ENCODE measurements at regions not wholly inside any gene's neighbourhood (a gene's known extent, or its start where the extent isn't known, plus 50 kb on each side); places are given as distances from the start of the nearest gene placed in this dataset.
A peak's percentile ranks its signal among the peaks of the same experiment; 100 is the strongest.

GRCh38 chr10:120995768-120996167 is 144.6 kb downstream of the WDR11 start:
- peaks cover 3% of the 10 kb centered on the region for H3K9me3 Mint-ChIP-seq
- no peak overlapping the region for H3K4me3 Mint-ChIP-seq
- H3K27me3 Mint-ChIP-seq: no peaks in the 10 kb centered on the region
- no peaks in the 10 kb centered on the region for H3K4me1 Mint-ChIP-seq
- DNase-seq: no peak
- intact Hi-C loops (cut with micrococcal nuclease): no loop called here
- H3K27ac Mint-ChIP-seq: no peak overlapping the region
- no peaks in the 10 kb centered on the region for H3K36me3 Mint-ChIP-seq (ENCODE audit: low read depth)

GRCh38 chr10:120996456-120997034 is 145.4 kb downstream of the WDR11 start:
- H3K4me3 Mint-ChIP-seq: no peak overlapping the region
- peak; percentile 20 for DNase-seq
- no peaks in the 10 kb centered on the region for H3K4me1 Mint-ChIP-seq
- no peaks in the 10 kb centered on the region for H3K36me3 Mint-ChIP-seq (ENCODE audit: low read depth)
- H3K27me3 Mint-ChIP-seq: no peaks in the 10 kb centered on the region
- peaks cover 3% of the 10 kb centered on the region for H3K9me3 Mint-ChIP-seq
- intact Hi-C loops (cut with micrococcal nuclease): no loop called here
- H3K27ac Mint-ChIP-seq: no peak overlapping the region

- intact Hi-C loops (cut with micrococcal nuclease): no loop called here
- Mint-ChIP-seq H3K4me3 (no peak overlapping the region), H3K36me3 (ENCODE audit: low read depth) (no peaks in the 10 kb centered on the region), H3K9me3 (peaks cover 3% of the 10 kb centered on the region), H3K27me3 (no peaks in the 10 kb centered on the region), H3K4me1 (no peaks in the 10 kb centered on the region), H3K27ac (no peak overlapping the region)
- peak; percentile 21 for DNase-seq
Observed at GRCh38 chr10:120997313-120997712, 146.2 kb downstream of the WDR11 start.

GRCh38 chr10:120997756-120998155 is 146.6 kb downstream of the WDR11 start:
- Mint-ChIP-seq H3K4me1 (no peaks in the 10 kb centered on the region), H3K36me3 (ENCODE audit: low read depth) (no peaks in the 10 kb centered on the region), H3K4me3 (no peak overlapping the region), H3K27me3 (no peaks in the 10 kb centered on the region), H3K27ac (no peak overlapping the region), H3K9me3 (peaks cover 3% of the 10 kb centered on the region)
- DNase-seq: peak; percentile 34
- intact Hi-C loops (cut with micrococcal nuclease): no loop called here

GRCh38 chr10:120998251-120998650 is 147.1 kb downstream of the WDR11 start:
- H3K4me3 Mint-ChIP-seq: no peak overlapping the region
- intact Hi-C loops (cut with micrococcal nuclease): no loop called here
- H3K4me1 Mint-ChIP-seq: no peaks in the 10 kb centered on the region
- peak; percentile 23 for DNase-seq
- H3K9me3 Mint-ChIP-seq: peaks cover 3% of the 10 kb centered on the region
- H3K36me3 Mint-ChIP-seq (ENCODE audit: low read depth): no peaks in the 10 kb centered on the region
- no peak overlapping the region for H3K27ac Mint-ChIP-seq
- H3K27me3 Mint-ChIP-seq: no peaks in the 10 kb centered on the region

- intact Hi-C loops (cut with micrococcal nuclease): no loop called here
- Mint-ChIP-seq H3K27me3 (no peaks in the 10 kb centered on the region), H3K27ac (no peak overlapping the region)
Observed at GRCh38 chr10:120998782-120999285, 147.7 kb downstream of the WDR11 start.

GRCh38 chr10:120999868-121000267 is 148.7 kb downstream of the WDR11 start:
- intact Hi-C loops (cut with micrococcal nuclease): no loop called here
- Mint-ChIP-seq H3K27ac (no peak overlapping the region), H3K4me3 (no peak overlapping the region), H3K4me1 (no peaks in the 10 kb centered on the region), H3K9me3 (peaks cover 6% of the 10 kb centered on the region), H3K36me3 (ENCODE audit: low read depth) (no peaks in the 10 kb centered on the region), H3K27me3 (no peaks in the 10 kb centered on the region)
- peak; percentile 31 for DNase-seq

More at GRCh38 chr10:120998782-120999285, 147.7 kb downstream of the WDR11 start:
- Mint-ChIP-seq H3K9me3 (peaks cover 3% of the 10 kb centered on the region), H3K36me3 (ENCODE audit: low read depth) (no peaks in the 10 kb centered on the region), H3K4me1 (no peaks in the 10 kb centered on the region), H3K4me3 (no peak overlapping the region)
- DNase-seq: peak; percentile 35

GRCh38 chr10:121002586-121003205 is 151.5 kb downstream of the WDR11 start:
- H3K9me3 Mint-ChIP-seq: peaks cover 8% of the 10 kb centered on the region
- H3K4me1 Mint-ChIP-seq: no peaks in the 10 kb centered on the region
- intact Hi-C loops (cut with micrococcal nuclease): no loop called here
- no peaks in the 10 kb centered on the region for H3K36me3 Mint-ChIP-seq (ENCODE audit: low read depth)
- DNase-seq: no peak
- no peak overlapping the region for H3K27ac Mint-ChIP-seq
- no peaks in the 10 kb centered on the region for H3K27me3 Mint-ChIP-seq
- H3K4me3 Mint-ChIP-seq: no peak overlapping the region

- no peaks in the 10 kb centered on the region for H3K4me1 Mint-ChIP-seq
- no peak overlapping the region for H3K4me3 Mint-ChIP-seq
- no peak for DNase-seq
- H3K27me3 Mint-ChIP-seq: no peaks in the 10 kb centered on the region
- intact Hi-C loops (cut with micrococcal nuclease): no loop called here
- H3K27ac Mint-ChIP-seq: no peak overlapping the region
- H3K36me3 Mint-ChIP-seq (ENCODE audit: low read depth): no peaks in the 10 kb centered on the region
- H3K9me3 Mint-ChIP-seq: peaks cover 5% of the 10 kb centered on the region
Observed at GRCh38 chr10:121005948-121006587, 154.9 kb downstream of the WDR11 start.

- Mint-ChIP-seq H3K27me3 (no peaks in the 10 kb centered on the region), H3K27ac (no peak overlapping the region), H3K9me3 (peaks cover 5% of the 10 kb centered on the region), H3K4me1 (no peaks in the 10 kb centered on the region), H3K36me3 (ENCODE audit: low read depth) (no peaks in the 10 kb centered on the region), H3K4me3 (no peak overlapping the region)
- intact Hi-C loops (cut with micrococcal nuclease): no loop called here
- DNase-seq: no peak
Observed at GRCh38 chr10:121007264-121007663, 156.1 kb downstream of the WDR11 start.

GRCh38 chr10:121015916-121016315 is 164.8 kb downstream of the WDR11 start:
- intact Hi-C loops (cut with micrococcal nuclease): no loop called here
- Mint-ChIP-seq H3K27ac (no peak overlapping the region), H3K36me3 (ENCODE audit: low read depth) (no peaks in the 10 kb centered on the region), H3K27me3 (no peaks in the 10 kb centered on the region), H3K4me1 (no peaks in the 10 kb centered on the region), H3K9me3 (no peaks in the 10 kb centered on the region), H3K4me3 (no peak overlapping the region)
- no peak for DNase-seq

GRCh38 chr10:121024905-121025584 is 173.9 kb downstream of the WDR11 start:
- Mint-ChIP-seq H3K4me1 (no peaks in the 10 kb centered on the region), H3K27me3 (no peaks in the 10 kb centered on the region), H3K36me3 (ENCODE audit: low read depth) (no peaks in the 10 kb centered on the region), H3K4me3 (no peak overlapping the region), H3K27ac (no peak overlapping the region), H3K9me3 (no peaks in the 10 kb centered on the region)
- intact Hi-C loops (cut with micrococcal nuclease): no loop called here
- DNase-seq: no peak

GRCh38 chr10:121025731-121026130 is 174.6 kb downstream of the WDR11 start:
- Mint-ChIP-seq H3K27me3 (no peaks in the 10 kb centered on the region), H3K4me3 (no peak overlapping the region), H3K27ac (no peak overlapping the region), H3K36me3 (ENCODE audit: low read depth) (no peaks in the 10 kb centered on the region), H3K4me1 (no peaks in the 10 kb centered on the region), H3K9me3 (no peaks in the 10 kb centered on the region)
- no peak for DNase-seq
- intact Hi-C loops (cut with micrococcal nuclease): no loop called here

GRCh38 chr10:121027371-121027770 is 176.2 kb downstream of the WDR11 start:
- intact Hi-C loops (cut with micrococcal nuclease): no loop called here
- no peak overlapping the region for H3K27ac Mint-ChIP-seq
- H3K27me3 Mint-ChIP-seq: no peaks in the 10 kb centered on the region
- H3K4me3 Mint-ChIP-seq: no peak overlapping the region
- no peaks in the 10 kb centered on the region for H3K4me1 Mint-ChIP-seq
- H3K9me3 Mint-ChIP-seq: no peaks in the 10 kb centered on the region
- H3K36me3 Mint-ChIP-seq (ENCODE audit: low read depth): no peaks in the 10 kb centered on the region
- no peak for DNase-seq

All from activated CD4-positive, alpha-beta T cell treated with anti-CD3 and anti-CD28 coated beads, Interleukin-2, amount 10 ng/mL, durations not matched to agents 24 days and 14 days (primary cell).